Stimulated activated CD4-positive, alpha-beta T cell treated with anti-CD3 and anti-CD28 coated beads, Interleukin-1b, Interleukin-23, amount 100 ng/mL, for 48 hours (primary cell): ENCODE measurements at regions not wholly inside any gene's neighbourhood (a gene's known extent, or its start where the extent isn't known, plus 50 kb on each side); places are given as distances from the start of the nearest gene placed in this dataset.

Experiments used
- DNase-seq: peaks from one replicate; pipeline ENCODE4 v3.0.0-alpha.2; 2020

GRCh38 chr6:109295109-109295773 lies 87.0 kb downstream of the CD164 start:
- no peak for DNase-seq

GRCh38 chr6:109292983-109293586 lies 89.2 kb downstream of the CD164 start:
- DNase-seq: no peak

GRCh38 chr6:109292420-109292819 lies 89.8 kb downstream of the CD164 start:
- DNase-seq: no peak

- no peak for DNase-seq
Observed at GRCh38 chr6:109291902-109292301, 90.4 kb downstream of the CD164 start.

- no peak for DNase-seq
Observed at GRCh38 chr6:109290143-109290931, 91.9 kb downstream of the CD164 start.

- DNase-seq: no peak
Observed at GRCh38 chr6:109285366-109285765, 96.9 kb downstream of the CD164 start.

GRCh38 chr6:109284675-109285074 lies 97.6 kb downstream of the CD164 start:
- DNase-seq: no peak

- no peak for DNase-seq
Observed at GRCh38 chr6:109282756-109283155, 99.5 kb downstream of the CD164 start.

GRCh38 chr6:109279628-109280027 lies 102.6 kb downstream of the CD164 start:
- no peak for DNase-seq

GRCh38 chr6:109271622-109272021 lies 110.6 kb downstream of the CD164 start:
- no peak for DNase-seq

GRCh38 chr6:109269953-109270517 lies 112.2 kb downstream of the CD164 start:
- DNase-seq: no peak

GRCh38 chr6:109269057-109269456 lies 113.2 kb downstream of the CD164 start:
- DNase-seq: no peak

- no peak for DNase-seq
Observed at GRCh38 chr6:109265530-109265929, 116.7 kb downstream of the CD164 start.

GRCh38 chr6:109263873-109264700 lies 118.2 kb downstream of the CD164 start:
- DNase-seq: no peak

GRCh38 chr6:109262261-109262660 lies 120.0 kb downstream of the CD164 start:
- DNase-seq: no peak

- no peak for DNase-seq
Observed at GRCh38 chr6:109261811-109262210, 120.5 kb downstream of the CD164 start.

- DNase-seq: no peak
Observed at GRCh38 chr6:109260701-109261100, 121.6 kb downstream of the CD164 start.

- no peak for DNase-seq
Observed at GRCh38 chr6:109260126-109260525, 122.1 kb downstream of the CD164 start.

GRCh38 chr6:109258129-109258528 lies 124.1 kb downstream of the CD164 start:
- no peak for DNase-seq

GRCh38 chr6:109257494-109257893 lies 124.8 kb downstream of the CD164 start:
- DNase-seq: no peak

- DNase-seq: no peak
Observed at GRCh38 chr6:109255946-109256640, 126.2 kb downstream of the CD164 start.

- no peak for DNase-seq
Observed at GRCh38 chr6:109255087-109255486, 127.2 kb downstream of the CD164 start.
